T-helper 9 cell (primary cell): ENCODE measurements at regions not wholly inside any gene's neighbourhood (a gene's known extent, or its start where the extent isn't known, plus 50 kb on each side); places are given as distances from the start of the nearest gene placed in this dataset.

ENCODE experiments used
- DNase-seq: peaks from one replicate; pipeline ENCODE4 v3.0.0-alpha.2; 2020

DNA sequence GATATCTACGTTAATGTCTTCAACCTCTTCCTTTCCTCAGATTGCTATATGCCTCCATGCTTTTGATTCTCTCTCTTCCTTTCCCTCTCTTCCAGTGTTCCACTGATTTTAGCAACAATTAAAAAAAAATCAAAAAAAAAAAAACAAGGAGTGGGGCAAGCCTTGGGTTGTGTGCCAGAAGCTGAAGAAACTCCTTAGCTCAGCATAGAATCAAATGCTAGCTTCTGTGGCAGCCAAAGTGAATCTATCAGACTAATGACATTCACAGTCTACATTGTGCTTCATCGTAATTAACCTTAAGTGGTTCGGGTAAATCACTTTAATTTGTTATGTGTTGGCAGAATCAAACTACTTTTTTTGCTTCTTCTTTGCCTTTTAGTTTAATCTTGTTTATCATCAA, 237.3 kb downstream of the TMEM167A start:
- no peak for DNase-seq

DNA sequence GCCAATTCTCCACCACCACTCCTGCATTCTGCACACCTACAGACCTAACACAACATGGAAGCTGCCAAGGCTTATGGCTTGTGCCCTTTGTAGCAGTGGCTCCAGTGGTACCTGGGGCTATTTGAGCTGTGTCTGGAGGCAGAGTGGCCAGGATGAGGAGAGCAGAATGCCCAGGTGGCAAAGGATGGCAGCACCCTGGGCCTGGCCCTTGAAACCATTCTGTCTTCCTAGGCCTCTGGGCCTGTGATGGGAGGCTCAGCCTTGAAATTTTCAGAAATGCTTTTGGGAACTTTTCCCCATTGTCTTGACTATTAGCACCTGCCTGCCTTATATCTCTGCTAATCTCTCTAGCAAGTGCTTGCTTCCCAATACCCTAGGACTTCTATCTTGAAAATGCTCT, 241.7 kb downstream of the TMEM167A start:
- DNase-seq, result no peak

DNA sequence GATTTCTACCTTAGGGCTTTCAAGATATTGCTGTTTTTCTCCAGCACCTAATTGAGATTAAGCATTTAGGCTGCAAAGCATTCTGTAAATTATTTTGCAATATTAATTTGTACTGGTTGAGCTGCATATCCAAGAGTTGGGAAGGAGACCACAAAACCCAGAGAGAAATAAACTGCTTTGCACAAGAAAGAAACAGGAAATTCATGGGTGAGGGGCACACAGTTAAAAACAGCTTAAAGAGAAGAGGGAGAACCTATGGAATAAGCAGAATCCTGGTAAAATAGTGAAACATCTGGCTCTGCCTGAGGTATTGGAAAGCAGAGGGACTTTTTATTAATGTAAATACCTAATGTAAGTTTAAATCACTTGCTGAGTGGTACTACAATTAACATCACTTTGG, 243.0 kb downstream of the TMEM167A start:
- DNase-seq, result no peak

DNA sequence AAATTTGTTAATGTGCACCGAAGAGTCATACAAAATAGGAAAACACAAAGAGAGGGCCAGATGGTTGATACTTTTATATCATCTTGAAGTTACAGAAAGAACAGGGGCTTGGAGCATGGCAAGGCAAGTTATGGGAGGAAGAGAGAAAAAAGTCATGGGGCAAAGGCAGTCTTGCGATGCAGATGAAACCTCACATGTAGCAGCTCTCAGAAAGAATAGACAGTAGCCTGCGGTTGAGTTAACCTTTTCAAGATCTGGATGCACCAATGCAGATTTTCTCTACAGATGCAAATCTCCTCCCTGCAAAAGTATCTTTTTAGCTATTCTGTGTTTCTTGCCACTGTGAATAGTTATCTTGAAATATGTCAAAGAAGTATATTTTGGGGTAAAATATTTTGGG, 243.9 kb downstream of the TMEM167A start:
- no peak for DNase-seq

DNA sequence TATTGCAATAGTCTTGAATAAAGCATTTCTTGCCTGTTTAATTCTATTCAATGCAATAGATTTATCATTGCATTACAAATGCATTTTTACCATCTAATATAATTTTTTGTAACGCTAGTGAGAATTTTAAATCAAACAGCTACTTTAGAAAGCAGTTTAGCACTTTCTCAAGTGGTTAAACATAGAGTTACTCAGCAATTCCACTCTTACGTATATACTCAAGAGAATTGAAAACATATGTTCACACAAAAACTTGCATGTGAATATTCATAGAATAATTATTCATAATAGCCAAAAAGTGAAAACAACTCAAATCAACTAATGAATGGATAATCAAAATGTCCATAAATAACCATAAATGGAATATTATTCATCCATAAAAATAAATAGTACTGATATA, 244.7 kb downstream of the TMEM167A start:
- no peak for DNase-seq

DNA sequence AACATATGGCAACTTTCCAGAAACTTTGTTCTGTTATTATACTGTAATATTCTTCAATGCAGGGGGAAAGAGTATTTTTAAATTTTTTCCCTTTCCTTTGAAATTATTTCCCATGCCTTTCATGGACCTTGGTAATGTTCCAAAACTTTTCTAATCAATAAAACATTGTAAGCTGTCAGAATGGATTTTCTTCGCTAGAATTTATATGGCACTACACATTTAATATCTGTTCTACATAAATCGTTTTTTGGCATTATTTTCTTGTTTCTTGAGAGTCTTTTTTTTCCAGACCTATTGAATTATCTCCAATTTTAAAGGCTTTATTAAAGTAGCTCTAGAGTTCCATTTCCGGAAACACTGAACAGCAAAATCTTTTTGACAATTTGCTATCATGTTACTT, 249.0 kb downstream of the TMEM167A start:
- no peak for DNase-seq

DNA sequence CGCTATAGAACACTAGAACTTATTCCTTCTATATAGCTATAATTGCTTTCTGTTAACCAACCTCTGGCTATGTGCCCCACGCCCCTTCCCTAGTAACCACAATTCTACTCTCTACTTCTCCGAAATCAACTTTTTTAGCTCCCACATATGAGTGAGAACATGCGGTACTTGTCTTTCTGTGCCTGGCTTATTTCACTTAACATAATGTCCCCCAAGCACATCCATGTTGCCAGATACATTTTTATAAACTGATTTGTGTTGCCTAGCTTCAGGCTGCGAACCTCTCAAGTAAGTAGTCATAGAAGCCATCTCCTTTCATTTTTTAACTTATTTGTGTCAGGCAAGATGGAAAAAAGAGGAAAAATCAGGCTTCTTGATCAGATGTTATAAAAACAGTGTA, 249.5 kb downstream of the TMEM167A start:
- no peak for DNase-seq

DNA sequence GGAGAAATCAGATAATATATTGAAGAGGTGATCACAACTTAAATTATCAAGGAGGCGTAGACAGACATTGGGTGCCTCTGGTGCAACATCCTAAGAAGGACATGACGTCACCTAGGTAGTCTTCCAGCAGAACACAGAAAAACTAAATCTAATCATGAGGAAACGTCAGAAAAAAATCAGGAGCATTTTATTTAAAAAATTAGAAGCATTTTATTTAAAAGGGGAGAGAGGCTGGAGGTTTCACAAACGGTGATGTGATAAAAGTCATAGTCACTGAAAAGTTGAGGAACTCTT, 254.6 kb downstream of the TMEM167A start:
- no peak for DNase-seq

DNA sequence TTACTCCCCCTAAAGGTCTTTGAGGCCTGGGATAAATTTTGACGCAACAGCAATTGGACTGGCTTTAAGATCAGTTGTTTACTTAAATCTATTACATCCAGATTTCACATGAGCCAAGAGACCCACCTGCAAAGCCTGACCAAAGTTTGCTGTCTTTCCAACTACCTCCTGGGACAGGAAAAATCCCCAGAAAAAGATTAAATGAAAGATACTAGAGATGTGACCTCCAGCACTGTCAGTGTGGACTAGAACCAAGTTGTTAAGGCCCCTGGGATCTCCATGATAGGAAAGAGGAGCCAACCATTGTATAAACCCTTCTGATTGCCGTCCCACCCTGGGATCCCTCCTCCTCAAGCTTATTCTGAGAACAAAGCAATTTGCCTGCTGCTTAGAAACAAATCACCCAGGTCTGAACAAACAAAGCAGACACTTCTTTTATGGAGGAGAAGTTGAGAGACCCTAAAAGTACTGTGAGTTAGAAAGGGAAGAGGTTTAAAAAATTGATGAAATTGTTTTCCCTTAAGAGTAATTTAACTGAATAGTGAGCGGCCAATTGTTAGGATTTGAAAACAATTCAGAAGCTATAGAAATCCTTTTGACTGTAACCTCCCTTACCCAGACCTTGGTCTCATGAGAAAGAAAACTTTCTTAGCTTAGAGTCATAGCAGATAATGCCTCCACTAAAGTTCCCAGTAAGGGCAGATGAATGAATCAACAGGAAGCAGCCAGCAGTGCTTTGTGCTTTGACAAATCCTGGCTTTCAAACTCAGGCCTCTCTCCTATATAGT, 255.2 kb downstream of the TMEM167A start:
- DNase-seq, result no peak

DNA sequence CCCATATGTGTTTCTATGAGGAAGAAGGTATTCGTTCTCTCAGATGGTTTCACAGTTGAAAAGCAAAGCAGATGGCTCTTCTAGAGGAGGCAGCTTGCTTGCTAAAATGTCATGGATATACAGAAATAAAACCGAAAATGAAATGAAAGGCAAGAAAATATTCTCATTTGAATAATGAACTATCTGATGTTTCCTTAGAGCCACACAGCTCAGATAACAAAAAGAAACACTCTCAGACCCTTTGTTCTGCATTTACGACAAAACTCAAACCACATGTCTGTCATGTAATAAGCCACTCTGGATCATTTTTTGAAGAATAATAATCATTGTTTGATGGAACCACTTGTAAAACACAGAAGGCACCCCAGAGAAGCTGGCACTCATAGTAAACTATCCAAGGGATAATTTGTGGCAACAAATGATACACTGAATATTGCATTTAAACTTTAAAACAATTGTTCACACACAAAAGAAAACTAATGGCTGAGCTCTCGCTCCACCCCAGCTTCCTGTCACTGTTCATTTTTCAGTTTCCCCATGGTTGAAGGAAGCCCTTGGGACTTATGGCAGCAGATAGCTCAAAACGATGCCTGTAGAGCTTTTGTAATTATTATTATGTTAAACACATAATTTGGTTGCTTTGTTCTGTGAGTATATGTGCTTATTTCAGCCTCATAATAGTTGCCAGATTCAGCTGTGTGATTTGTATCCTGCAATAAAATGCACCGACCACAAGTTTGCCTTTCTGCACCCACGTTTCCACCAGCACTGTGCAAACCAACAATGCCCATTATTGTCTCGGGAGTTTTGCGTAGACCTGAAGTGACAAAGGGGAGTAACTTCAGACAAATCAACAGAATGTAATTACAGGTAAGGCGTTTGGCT, 256.0 kb downstream of the TMEM167A start:
- DNase-seq, result no peak

DNA sequence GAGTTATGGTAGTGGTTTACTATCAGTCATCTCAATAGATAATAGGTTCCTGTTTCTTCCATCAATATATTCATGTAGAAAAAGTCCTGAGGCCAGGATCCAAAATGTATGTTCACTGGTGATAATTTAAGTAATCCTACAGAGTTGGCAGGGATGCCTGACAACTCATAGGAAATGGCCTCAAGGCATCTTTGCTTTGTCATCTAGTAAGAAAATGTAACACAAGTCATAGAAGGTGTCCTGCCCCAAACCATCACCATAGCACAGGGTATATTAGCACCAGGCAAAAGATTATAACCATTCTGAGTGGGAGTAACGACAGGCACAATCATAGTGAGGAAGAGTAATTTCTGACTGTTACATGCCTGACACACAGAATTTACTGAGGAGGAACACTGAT, 257.0 kb downstream of the TMEM167A start:
- no peak for DNase-seq

DNA sequence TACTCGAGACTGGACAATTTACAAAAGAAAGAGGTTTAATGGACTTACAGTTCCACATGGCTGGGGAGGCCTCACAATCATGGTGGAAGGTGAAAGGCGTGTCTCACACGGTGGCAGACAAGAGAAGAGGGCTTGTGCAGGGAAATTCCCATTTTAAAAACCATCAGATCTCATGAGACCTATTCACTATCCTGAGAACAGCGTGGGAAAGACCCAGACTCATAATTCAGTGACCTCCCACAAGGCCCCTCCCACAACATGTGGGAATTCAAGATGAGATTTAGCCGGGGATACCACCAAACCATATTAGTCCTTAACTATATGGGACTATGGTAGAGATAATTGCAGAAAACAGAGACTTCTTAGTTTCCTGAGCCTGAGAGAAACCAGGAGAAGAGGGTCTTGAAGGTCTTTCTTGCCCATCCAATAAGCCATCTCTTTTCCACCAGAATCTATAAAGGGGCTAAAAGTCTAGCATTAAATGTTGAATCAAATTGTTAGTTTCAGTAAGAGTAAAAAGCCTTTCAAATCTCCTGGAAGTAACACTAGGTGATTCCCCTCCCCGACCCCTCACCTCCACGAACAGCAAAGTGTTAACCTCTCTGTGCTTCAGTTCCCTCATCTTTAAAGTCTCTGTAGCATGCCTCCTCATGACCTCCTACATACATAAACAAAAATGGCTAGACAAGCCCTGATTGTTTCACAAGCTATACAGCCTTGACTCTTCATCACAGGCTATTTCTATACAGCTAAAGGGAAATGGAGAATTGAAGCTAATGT, 259.1 kb downstream of the TMEM167A start:
- no peak for DNase-seq

DNA sequence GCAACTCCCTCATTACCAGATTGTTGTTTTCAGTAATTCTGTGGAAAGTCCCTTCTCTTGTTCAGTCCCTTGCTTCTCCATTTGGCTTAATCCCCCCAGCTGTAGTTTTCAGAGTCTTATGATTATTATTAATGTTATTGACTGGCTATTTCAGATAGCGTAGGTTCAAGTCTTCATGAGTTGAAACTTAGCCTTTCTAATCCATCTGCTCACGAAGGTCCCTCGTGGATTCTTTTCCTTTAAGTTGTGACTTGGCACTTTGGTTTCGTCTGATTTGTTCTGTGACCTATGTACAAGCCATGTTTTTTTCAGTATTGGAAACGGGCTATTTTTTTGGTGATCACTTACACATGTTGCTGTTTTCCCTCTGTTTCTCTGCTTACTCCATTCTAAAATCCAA, 260.3 kb downstream of the TMEM167A start:
- no peak for DNase-seq

DNA sequence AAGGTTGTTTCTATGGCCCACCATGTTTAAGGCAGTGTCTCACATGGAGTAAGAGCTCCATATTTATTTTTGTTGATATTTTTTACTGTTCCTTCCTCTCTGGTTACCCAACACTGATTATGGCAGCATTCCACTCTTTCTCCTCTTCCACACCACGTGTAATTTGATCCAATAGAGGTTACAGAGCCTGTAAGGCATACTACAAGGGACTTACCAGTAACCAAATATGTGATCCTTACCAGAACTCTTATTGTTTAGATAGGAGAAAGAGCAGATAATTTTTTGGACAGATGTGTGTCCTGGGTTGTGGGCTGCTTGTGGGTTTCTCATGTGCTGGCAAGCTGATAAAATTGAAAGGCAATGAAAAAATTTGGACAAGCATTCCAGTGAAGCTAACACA, 261.3 kb downstream of the TMEM167A start:
- DNase-seq, result no peak

DNA sequence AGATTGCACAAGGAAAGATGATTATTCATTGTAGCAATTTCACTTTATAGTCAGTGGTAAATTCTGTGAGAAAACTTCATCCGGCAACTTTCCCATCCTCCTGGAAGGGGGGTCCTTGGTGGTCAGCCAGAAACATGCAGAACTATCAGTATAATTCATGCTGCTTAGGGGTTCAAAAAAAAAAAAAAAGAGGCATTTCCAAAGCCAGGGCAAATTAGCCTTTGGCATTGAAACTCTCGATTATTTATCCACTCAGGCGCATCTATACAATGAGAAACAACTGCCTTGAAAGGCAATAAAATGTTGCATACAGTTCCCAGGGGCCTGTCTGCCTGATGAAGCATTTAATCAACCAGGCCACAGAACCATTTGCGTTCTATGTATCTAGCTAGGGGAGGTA, 263.3 kb downstream of the TMEM167A start:
- no peak for DNase-seq

DNA sequence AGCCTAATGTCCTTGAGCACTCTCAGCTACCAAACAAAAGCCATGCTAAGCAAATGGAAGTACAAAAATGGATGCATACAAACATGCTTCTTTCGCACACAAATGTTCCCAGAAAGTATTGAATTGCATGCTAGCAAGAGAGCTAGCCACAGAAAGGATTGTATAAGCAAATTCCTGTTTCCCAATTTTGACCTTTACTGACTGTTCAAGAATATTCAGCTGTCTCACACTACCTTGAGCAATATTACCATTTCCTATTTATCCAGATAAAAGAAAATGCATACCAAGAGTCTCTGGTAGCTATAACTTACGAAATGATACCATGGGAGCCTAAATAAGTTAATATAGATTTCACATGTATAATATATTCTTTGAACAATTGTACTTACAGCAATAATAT, 264.6 kb downstream of the TMEM167A start:
- DNase-seq, result no peak

DNA sequence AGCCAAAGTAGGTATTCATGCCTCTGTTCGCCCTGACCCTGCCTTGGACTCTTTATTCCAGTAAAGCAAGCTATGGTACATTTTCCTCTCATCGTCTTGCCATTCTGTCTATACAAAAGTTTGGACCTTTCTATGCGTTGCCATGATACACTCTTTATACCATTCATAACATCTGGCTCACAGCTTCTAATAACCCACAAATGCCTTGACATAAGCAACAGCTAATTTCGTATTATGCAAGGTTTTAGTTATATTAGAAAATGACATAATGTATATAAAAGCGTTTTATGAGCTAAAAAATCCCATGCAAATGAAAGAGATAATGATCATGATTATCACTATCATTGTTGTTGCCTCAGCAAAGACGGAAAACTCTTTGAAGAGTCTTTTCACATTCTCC, 265.7 kb downstream of the TMEM167A start:
- no peak for DNase-seq

DNA sequence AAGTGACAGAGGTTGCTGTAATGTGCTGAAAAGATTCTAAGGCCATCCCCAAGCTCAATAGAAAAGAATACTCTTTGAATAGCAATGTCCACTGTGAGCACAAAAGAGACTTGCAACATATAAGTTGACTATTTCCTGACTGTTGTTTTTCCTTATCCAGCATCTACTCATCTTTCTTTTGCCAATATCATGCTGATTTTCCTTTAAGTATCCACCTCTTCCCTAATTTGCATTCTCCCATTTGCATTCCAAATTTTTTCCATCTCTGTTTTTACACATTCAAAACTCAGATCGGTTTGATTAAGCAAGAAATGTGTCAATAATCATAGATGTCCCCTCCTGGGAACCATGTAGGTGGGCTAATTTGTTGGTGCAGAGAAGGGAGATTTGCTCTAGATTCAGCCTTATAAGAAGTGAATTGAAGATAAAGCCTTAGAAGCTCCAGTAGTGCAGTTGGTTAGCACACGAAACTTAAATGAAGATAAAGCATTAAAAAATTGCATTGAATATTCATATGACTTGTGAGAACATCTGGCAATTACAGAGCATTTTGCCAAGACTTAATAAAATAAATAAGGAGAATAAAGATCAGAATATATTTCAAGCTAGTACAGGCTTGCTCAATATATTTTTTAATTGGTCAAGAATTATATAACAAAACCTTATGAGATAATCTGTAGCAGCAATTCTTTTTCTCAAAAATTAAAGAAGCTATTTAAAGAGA, 267.6 kb downstream of the TMEM167A start:
- no peak for DNase-seq

DNA sequence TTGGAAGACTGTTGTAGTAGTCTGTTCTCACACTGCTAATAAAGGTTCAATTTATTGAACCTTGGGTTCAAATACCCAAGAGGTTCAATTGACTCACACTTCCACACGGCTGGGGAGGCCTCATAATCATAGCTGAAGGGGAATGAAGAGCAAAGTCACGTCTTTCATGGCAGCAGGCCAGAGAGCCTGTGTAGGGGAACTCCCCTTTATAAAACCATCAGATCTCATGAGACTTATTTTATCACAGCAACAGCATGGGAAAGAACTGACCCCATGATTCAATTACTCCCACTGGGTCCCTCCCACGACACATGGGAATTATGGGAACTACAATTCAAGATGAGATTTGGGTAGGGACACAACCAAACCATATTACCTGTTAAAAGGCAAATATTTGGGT, 268.2 kb downstream of the TMEM167A start:
- no peak for DNase-seq

DNA sequence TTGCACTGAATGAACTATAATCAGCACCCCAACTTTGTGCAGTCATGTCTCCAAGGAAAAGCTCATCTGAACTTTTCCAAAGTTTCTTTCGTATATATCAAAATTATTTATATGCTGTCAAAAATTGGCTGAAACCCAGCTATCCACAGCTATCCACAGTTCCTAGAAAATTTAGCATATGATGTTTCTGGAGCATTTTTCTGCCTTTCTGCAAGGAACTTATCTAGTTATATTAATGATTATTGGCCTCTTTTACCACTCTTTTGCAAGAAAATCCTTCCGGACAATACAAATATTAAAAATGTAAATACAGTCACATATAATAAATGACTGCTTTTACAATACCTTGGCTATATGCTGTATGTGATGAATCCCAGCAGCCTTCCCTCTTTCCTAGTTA, 270.2 kb downstream of the TMEM167A start:
- DNase-seq, result no peak

DNA sequence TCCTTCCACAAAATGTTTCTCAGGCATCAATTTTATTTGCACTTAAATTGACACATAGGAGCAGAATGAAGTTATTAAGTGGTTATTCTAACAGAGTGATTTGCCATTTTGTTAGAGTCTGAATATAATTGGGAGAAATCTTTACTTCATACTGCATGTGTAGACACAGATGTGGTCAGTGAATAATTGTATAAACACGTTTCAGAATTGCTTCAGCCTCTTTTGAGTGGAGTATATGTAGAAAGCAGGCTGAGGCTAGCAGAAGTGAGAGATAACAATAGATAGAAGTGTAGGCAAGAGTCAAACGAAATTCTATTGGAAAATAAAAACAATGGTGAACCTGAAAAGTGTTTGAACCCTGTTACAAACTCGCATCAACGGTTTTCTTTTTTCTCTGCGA, 270.7 kb downstream of the TMEM167A start:
- no peak for DNase-seq

DNA sequence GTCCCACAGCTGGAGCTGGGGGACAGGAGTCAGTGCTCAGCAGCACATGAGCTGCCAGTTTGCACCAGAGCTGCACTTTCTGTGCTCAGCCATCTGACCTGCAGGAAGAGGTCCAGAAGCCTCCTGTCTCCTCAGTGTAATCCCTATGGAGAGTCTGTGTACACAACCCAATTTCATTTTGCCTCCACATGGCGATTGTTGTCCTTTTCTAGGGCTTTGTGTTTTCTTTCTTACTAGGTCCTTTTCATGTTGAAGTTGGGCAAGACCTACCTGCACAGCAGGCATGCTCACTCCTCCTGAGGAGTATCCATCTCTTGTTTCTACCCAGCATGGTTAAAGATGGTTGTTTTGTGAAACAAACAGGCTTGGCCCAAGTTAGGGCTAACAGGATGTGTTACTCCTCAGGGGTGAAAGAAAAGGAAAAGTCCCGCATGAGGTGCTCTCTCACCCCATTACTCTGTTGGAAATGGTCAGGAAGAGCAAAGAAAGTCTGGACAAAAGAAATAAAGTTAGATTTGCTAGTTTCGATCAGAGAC, 273.0 kb downstream of the TMEM167A start:
- no peak for DNase-seq

DNA sequence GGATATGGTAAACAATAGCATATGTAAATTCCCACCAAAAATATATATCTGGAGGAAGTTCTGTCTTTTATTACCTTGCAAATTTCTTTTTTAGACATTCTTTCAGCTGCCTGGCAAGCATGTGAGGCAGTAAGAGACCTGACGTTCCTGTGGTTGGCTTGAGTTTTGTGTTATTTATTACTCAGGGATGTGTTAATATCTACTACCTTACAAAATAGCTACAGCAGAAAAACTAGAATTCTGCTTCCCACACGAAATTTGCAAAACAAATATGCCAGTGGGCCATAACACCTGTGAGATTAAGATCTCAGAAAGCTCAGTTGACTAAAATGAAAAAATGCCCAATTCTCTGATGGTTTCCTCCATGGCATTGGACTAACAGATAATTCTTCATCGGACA, 274.2 kb downstream of the TMEM167A start:
- DNase-seq, result no peak
